ENCODE measurements at regions not wholly inside any gene's neighbourhood (a gene's known extent, or its start where the extent isn't known, plus 50 kb on each side); places are given as distances from the start of the nearest gene placed in this dataset.

- TF ChIP-seq, protein P1, sequence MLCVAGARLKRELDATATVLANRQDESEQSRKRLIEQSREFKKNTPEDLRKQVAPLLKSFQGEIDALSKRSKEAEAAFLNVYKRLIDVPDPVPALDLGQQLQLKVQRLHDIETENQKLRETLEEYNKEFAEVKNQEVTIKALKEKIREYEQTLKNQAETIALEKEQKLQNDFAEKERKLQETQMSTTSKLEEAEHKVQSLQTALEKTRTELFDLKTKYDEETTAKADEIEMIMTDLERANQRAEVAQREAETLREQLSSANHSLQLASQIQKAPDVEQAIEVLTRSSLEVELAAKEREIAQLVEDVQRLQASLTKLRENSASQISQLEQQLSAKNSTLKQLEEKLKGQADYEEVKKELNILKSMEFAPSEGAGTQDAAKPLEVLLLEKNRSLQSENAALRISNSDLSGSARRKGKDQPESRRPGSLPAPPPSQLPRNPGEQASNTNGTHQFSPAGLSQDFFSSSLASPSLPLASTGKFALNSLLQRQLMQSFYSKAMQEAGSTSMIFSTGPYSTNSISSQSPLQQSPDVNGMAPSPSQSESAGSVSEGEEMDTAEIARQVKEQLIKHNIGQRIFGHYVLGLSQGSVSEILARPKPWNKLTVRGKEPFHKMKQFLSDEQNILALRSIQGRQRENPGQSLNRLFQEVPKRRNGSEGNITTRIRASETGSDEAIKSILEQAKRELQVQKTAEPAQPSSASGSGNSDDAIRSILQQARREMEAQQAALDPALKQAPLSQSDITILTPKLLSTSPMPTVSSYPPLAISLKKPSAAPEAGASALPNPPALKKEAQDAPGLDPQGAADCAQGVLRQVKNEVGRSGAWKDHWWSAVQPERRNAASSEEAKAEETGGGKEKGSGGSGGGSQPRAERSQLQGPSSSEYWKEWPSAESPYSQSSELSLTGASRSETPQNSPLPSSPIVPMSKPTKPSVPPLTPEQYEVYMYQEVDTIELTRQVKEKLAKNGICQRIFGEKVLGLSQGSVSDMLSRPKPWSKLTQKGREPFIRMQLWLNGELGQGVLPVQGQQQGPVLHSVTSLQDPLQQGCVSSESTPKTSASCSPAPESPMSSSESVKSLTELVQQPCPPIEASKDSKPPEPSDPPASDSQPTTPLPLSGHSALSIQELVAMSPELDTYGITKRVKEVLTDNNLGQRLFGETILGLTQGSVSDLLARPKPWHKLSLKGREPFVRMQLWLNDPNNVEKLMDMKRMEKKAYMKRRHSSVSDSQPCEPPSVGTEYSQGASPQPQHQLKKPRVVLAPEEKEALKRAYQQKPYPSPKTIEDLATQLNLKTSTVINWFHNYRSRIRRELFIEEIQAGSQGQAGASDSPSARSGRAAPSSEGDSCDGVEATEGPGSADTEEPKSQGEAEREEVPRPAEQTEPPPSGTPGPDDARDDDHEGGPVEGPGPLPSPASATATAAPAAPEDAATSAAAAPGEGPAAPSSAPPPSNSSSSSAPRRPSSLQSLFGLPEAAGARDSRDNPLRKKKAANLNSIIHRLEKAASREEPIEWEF (IDR thresholded peaks at IDR 0.05; ENCODE audit: insufficient replicate concordance, low read depth, low read length) = no peak
- TF ChIP-seq RUNX3 (IDR thresholded peaks at IDR 0.05; ENCODE audit: low read length) (no peak), BCL3 (IDR thresholded peaks at IDR 0.05; ENCODE audit: borderline replicate concordance, insufficient read depth, low read depth, low read length, poor library complexity, severe bottlenecking) (no peak), STAT3 (IDR thresholded peaks at IDR 0.05; ENCODE audit: low read depth, low read length) (no peak), CBX5 (IDR thresholded peaks at IDR 0.05; ENCODE audit: low read depth) (no peak)
These were observed 60.6 kb downstream of the RGS2 start (continued) for GRCh38 chr1:192869308-192869940.

DNA sequence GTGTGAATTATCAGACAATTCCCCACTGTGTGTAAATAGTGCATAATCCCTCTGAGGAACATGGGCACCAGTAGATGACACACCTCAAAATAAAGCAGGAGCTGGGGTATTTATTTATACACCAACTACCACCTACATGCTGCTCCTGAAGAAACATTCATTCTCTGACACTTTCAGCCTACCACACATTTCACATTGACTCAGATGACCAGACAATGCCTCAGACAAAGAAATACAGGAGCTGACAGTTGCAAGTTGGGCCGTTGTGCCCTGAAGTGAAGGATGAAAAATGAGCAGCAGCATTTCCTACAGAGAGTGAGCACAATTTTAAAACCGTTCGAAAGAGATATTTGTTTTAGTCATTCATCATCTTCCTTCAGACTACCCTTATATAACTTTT lies 63.2 kb downstream of the RGS2 start:
- no peaks in the 10 kb centered on the region for H3K36me3 ChIP-seq (ENCODE audit: control insufficient read depth in 2 of 2, insufficient read depth in 2 of 2, low read length in 1 of 2)
- H3K9me3 ChIP-seq (replicated peaks; ENCODE audit: control insufficient read depth, insufficient read depth, low read length) = no peaks in the 10 kb centered on the region; the same call in 2 of the 3 replicates
- no peak overlapping the region for H3K9ac ChIP-seq (ENCODE audit: control insufficient read depth, insufficient read depth, low read length)
- no peaks in the 10 kb centered on the region for H3K27me3 ChIP-seq (replicated peaks in 1 of 2; ENCODE audit: control insufficient read depth in 2 of 2, insufficient read depth in 2 of 2, low read length in 1 of 2)
- ChIA-PET POLR2A (no interaction called here), RAD21 (ENCODE audit: unreplicated experiment) (interaction anchor here (1.0 kb wide), 1 partner anchor 11 kb away, joined by 3 read pairs; no protein-coding TSS in a partner anchor), CTCF (no interaction called here), SMC1A (ENCODE audit: uncharacterized antibody, unreplicated experiment) (no interaction called here)
- in situ Hi-C loops (cut with MboI) = no loop called here
- no peak overlapping the region for H3K4me3 ChIP-seq
- H4K20me1 ChIP-seq (ENCODE audit: control insufficient read depth, insufficient read depth) = no peaks in the 10 kb centered on the region
- DNase-seq (ENCODE audit: low read depth, low spot score) (no peak), FAIRE-seq (no peak), ATAC-seq (no peak)
- H3K79me2 ChIP-seq (ENCODE audit: control insufficient read depth, insufficient read depth, low read length) = no peaks in the 10 kb centered on the region
- H3K27ac ChIP-seq (ENCODE audit: control insufficient read depth, insufficient read depth) = no peak overlapping the region
- H2AFZ ChIP-seq (ENCODE audit: control insufficient read depth, low read depth, low read length) = no peak overlapping the region
- no peaks in the 10 kb centered on the region for H3K4me1 ChIP-seq (ENCODE audit: control insufficient read depth, insufficient read depth, low read length)
- 3% methylated on average over 3 of the region's 3 CpGs for WGBS (ENCODE audit: insufficient coverage, insufficient replicate concordance, low lambda C conversion rate, missing lambda C conversion rate)
- BruUV-seq (replicated peaks) = no TSS peak
- H3K4me2 ChIP-seq (ENCODE audit: control insufficient read depth, insufficient read depth) = no peak overlapping the region
- intact Hi-C loops (cut with micrococcal nuclease; ENCODE audit: unreplicated experiment) = no loop called here
- no peak for TF ChIP-seq NFYB (IDR thresholded peaks at IDR 0.05; ENCODE audit: insufficient read depth, low read depth, low read length)
- TF ChIP-seq E2F4 (IDR thresholded peaks at IDR 0.05; ENCODE audit: low read depth, low read length) = no peak
- no peak for TF ChIP-seq TAF1 (IDR thresholded peaks at IDR 0.05; ENCODE audit: borderline replicate concordance, low read depth, low read length)
- TF ChIP-seq, protein P2, sequence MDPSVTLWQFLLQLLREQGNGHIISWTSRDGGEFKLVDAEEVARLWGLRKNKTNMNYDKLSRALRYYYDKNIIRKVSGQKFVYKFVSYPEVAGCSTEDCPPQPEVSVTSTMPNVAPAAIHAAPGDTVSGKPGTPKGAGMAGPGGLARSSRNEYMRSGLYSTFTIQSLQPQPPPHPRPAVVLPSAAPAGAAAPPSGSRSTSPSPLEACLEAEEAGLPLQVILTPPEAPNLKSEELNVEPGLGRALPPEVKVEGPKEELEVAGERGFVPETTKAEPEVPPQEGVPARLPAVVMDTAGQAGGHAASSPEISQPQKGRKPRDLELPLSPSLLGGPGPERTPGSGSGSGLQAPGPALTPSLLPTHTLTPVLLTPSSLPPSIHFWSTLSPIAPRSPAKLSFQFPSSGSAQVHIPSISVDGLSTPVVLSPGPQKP (IDR thresholded peaks at IDR 0.05; ENCODE audit: low read depth, low read length) = no peak
- TF ChIP-seq MEF2B (IDR thresholded peaks at IDR 0.05; ENCODE audit: partially characterized antibody, poor library complexity, severe bottlenecking) = no peak
- no peak for TF ChIP-seq CBX3 (IDR thresholded peaks at IDR 0.05; ENCODE audit: borderline replicate concordance, low read depth)
- TF ChIP-seq, protein P3, sequence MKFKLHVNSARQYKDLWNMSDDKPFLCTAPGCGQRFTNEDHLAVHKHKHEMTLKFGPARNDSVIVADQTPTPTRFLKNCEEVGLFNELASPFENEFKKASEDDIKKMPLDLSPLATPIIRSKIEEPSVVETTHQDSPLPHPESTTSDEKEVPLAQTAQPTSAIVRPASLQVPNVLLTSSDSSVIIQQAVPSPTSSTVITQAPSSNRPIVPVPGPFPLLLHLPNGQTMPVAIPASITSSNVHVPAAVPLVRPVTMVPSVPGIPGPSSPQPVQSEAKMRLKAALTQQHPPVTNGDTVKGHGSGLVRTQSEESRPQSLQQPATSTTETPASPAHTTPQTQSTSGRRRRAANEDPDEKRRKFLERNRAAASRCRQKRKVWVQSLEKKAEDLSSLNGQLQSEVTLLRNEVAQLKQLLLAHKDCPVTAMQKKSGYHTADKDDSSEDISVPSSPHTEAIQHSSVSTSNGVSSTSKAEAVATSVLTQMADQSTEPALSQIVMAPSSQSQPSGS (IDR thresholded peaks at IDR 0.05; ENCODE audit: low read length) = no peak

All from GM12878 (cell line).